Sigmoid colon (tissue), 6 donors: ENCODE measurements at regions not wholly inside any gene's neighbourhood (a gene's known extent, or its start where the extent isn't known, plus 50 kb on each side); places are given as distances from the start of the nearest gene placed in this dataset.

ENCODE experiments used
- DNase-seq: peaks from one replicate; pipeline ENCODE4 v3.0.0-alpha.2; 2019
- H3K27ac ChIP-seq, 4 donors: fragments of 200-600 bp; sonication (generic); one replicate each; pipeline ENCODE4 v1.5.1; 2016 to 2019; ENCODE audit warnings: mild to moderate bottlenecking in 1 of 4
- H3K27me3 ChIP-seq, 3 donors: fragments of 200-600 bp; sonication (generic); one replicate each; pipeline ENCODE4 v1.5.1; 2019; ENCODE audit warnings: mild to moderate bottlenecking in 1 of 3
- H3K36me3 ChIP-seq, 4 donors: fragments of 200-600 bp; sonication (generic); one replicate each; pipeline ENCODE4 v1.5.1; 2016 to 2019
- H3K4me1 ChIP-seq, 4 donors: fragments of 200-600 bp; sonication (generic); one replicate each; pipeline ENCODE4 v1.5.1; 2017 to 2019
- H3K4me3 ChIP-seq, 4 donors: fragments of 200-600 bp; sonication (generic); one replicate each; pipeline ENCODE4 v1.5.1; 2017 to 2019; ENCODE audit warnings: mild to moderate bottlenecking in 2 of 4, moderate library complexity in 1 of 4
- H3K9me3 ChIP-seq, 4 donors: fragments of 200-600 bp in 3 of 4; sonication (generic) in 3 of 4; one replicate each; pipeline versions ENCODE4 v1.5.1 to v1.6.1; 2013 to 2019
- EP300 ChIP-seq, 4 donors: sonication (generic); formaldehyde crosslinking; IDR thresholded peaks; one replicate each; pipeline ENCODE4 v1.6.1; 2017; ENCODE audit warnings: antibody characterized with exemption in 4 of 4
- POLR2A ChIP-seq, 2 donors: fragments of 450-650 bp; IDR thresholded peaks; one replicate each; pipeline ENCODE4 v1.6.1; 2016; ENCODE audit warnings: antibody characterized with exemption in 2 of 2, mild to moderate bottlenecking in 2 of 2, moderate library complexity in 2 of 2
- POLR2AphosphoS5 ChIP-seq, 4 donors: sonication (generic); formaldehyde crosslinking; IDR thresholded peaks; one replicate each; pipeline ENCODE4 v1.6.1; 2017; ENCODE audit warnings: antibody characterized with exemption in 4 of 4
- WGBS, 2 donors: extraction: QIAGEN DNeasy Blood & Tissue Kit; methylation state at CpG; one replicate each; pipeline ENCODE4 v1.1.7; 2013; 5-methylcytosine and 5-hydroxymethylcytosine counted together
- intact Hi-C: fragments of 100-400 bp; cut with DNase I; formaldehyde crosslinking; loops from one replicate; pipeline ENCODE4 v1.15.1; 2023
- TF ChIP-seq, protein P1 (sequence below), 4 experiments: fragments of 450-650 bp in 3 of 4; fragments of 200-600 bp in 1 of 4; IDR thresholded peaks; one replicate each; pipeline ENCODE4 v1.5.1; 2016 to 2019; ENCODE audit warnings: antibody characterized with exemption in 4 of 4, mild to moderate bottlenecking in 3 of 4, moderate library complexity in 2 of 4
- donor health status: healthy with polysubstance abuse.
- donor health status: healthy.

DNA sequence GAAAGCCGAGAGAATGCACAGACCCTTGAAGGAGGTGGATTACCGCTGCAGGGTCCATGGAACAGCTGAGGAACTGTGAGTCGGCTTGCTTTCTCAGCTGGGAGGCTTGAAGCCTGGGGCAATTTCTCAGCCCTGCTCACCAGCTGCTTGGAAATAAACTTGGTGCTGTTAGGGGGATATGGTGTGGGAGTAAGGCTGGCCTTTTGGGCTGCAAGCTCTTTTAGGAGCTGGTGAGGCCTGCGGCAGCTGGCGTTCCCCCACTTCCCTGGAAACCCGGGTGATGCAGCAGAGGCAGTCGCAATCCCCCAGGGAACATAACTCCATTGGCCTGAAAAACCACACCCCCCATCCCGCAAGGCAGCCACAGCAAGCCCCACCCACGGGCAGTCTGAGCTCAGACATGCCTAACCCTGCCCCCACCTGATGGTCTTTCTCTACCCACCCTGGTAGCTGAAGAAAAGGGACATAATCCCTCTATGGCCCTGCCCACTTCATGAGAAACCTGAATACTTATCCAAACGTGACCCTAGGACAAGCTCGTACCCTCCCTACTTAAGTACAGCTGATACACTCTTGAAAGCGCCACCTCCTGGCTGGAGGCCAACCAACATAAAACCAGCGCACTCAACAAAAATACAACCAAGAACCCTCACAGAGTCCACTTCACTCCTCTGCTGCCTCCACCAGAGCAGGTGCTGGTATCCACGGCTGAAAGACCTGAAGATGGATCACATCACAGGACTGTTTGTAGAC is 1995.8 kb downstream of the NCAM2 start:
- no peak for TF ChIP-seq EP300 (IDR thresholded peaks at IDR 0.05)
- no peak for TF ChIP-seq POLR2A (IDR thresholded peaks at IDR 0.05)
- TF ChIP-seq, protein P1, sequence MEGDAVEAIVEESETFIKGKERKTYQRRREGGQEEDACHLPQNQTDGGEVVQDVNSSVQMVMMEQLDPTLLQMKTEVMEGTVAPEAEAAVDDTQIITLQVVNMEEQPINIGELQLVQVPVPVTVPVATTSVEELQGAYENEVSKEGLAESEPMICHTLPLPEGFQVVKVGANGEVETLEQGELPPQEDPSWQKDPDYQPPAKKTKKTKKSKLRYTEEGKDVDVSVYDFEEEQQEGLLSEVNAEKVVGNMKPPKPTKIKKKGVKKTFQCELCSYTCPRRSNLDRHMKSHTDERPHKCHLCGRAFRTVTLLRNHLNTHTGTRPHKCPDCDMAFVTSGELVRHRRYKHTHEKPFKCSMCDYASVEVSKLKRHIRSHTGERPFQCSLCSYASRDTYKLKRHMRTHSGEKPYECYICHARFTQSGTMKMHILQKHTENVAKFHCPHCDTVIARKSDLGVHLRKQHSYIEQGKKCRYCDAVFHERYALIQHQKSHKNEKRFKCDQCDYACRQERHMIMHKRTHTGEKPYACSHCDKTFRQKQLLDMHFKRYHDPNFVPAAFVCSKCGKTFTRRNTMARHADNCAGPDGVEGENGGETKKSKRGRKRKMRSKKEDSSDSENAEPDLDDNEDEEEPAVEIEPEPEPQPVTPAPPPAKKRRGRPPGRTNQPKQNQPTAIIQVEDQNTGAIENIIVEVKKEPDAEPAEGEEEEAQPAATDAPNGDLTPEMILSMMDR (IDR thresholded peaks at IDR 0.05): no peak
- TF ChIP-seq POLR2AphosphoS5 (IDR thresholded peaks at IDR 0.05): no peak
- Histone ChIP-seq H3K27me3 (no peaks in the 10 kb centered on the region), H3K36me3 (no peaks in the 10 kb centered on the region), H3K9me3 (peaks cover 0 to 6% (median 0%) of the 10 kb centered on the region in 4 donors), H3K4me3 (no peak overlapping the region), H3K27ac (no peak overlapping the region), H3K4me1 (no peaks in the 10 kb centered on the region)
- WGBS, 2 donors: 86 to 91% methylated on average over 14 of the region's 14 CpGs
- DNase-seq: no peak
- intact Hi-C loops: no loop called here

DNA sequence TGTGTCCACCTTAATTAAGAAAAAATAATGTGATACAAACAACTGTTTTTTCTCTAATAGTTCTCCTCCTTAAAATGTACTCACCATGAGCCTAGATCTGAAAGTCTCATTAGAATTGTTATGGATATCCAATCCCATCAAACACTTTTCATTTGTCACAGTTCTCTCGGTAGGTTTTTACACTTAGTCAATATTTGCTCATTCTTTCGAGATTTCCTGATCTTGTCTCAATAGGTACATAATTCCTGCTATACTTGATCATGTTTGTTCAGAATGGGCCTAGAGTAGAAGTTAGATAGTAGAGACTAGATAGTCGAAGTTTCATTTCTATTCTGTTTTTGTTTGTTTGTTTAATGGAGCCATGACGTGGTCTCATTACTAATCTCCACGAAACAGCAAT is 2005.7 kb downstream of the NCAM2 start:
- TF ChIP-seq, protein P1 (IDR thresholded peaks at IDR 0.05): no peak
- no peak for TF ChIP-seq EP300 (IDR thresholded peaks at IDR 0.05)
- no peak for TF ChIP-seq POLR2A (IDR thresholded peaks at IDR 0.05)
- TF ChIP-seq POLR2AphosphoS5 (IDR thresholded peaks at IDR 0.05): no peak
- H3K27ac ChIP-seq: no peak overlapping the region
- DNase-seq: no peak
- H3K4me1 ChIP-seq: no peaks in the 10 kb centered on the region
- H3K9me3 ChIP-seq: no peaks in the 10 kb centered on the region
- no peaks in the 10 kb centered on the region for H3K27me3 ChIP-seq
- H3K4me3 ChIP-seq: no peak overlapping the region
- intact Hi-C loops: no loop called here
- 51 to 76% methylated on average over 5 of the region's 5 CpGs for WGBS, 2 donors
- H3K36me3 ChIP-seq: no peaks in the 10 kb centered on the region

DNA sequence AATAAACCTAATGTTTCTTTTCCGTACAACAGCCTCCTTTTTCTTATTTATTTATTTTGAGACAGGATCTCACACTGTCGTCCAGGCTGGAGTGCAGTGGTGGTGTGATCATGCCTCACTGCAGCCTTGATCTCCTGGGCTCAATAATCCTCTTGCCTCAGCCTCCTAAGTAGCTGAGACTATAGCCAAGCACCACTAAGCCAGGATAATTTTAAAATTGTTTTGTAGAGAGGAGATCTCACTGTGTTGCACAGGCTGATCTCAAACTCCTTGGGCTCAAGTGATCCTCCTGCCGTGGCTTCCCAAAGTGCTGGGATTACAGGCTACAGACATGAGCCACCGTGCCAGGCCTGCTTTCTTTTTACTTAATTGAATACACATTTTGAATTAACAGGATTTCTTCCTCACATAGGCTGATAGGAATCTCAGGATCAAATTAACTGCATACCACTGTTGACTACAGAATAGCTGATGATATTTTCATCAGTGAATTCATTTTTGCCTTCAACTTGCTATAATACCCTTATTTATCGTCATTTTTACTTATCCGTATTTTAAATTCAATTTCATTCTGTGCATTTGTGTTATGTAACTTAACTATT is 2010.5 kb downstream of the NCAM2 start:
- DNase-seq: no peak
- intact Hi-C loops: no loop called here
- no peaks in the 10 kb centered on the region for H3K9me3 ChIP-seq
- H3K27ac ChIP-seq: no peak overlapping the region
- 80 to 81% methylated on average over 6 of the region's 6 CpGs for WGBS, 2 donors
- no peaks in the 10 kb centered on the region for H3K36me3 ChIP-seq
- no peaks in the 10 kb centered on the region for H3K4me1 ChIP-seq
- H3K27me3 ChIP-seq: no peaks in the 10 kb centered on the region
- H3K4me3 ChIP-seq: no peak overlapping the region
- no peak for TF ChIP-seq POLR2A (IDR thresholded peaks at IDR 0.05)
- TF ChIP-seq, protein P1 (IDR thresholded peaks at IDR 0.05): no peak
- no peak for TF ChIP-seq EP300 (IDR thresholded peaks at IDR 0.05)
- no peak for TF ChIP-seq POLR2AphosphoS5 (IDR thresholded peaks at IDR 0.05)

DNA sequence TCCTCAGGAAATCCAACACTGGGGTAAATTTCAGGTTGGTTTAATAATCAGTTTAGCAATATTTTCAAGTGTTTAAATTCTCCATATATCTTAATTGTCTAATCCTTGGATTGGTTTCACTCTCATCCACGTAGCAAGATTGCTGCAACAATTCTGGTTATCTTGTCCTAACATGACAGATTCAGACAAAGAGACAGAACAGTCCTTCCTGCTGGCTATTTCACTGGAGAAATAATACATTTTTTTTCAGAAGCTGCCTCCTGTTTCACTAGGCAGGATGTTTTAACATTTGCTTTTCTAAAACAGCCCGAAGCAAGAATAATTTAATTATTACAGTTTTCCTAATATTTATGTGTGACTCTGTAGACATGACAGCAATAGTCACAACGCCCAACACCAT is 2011.2 kb downstream of the NCAM2 start:
- TF ChIP-seq POLR2AphosphoS5 (IDR thresholded peaks at IDR 0.05): no peak
- TF ChIP-seq EP300 (IDR thresholded peaks at IDR 0.05): no peak
- TF ChIP-seq, protein P1 (IDR thresholded peaks at IDR 0.05): no peak
- TF ChIP-seq POLR2A (IDR thresholded peaks at IDR 0.05): no peak
- no peak for DNase-seq
- H3K9me3 ChIP-seq: no peaks in the 10 kb centered on the region
- no peak overlapping the region for H3K27ac ChIP-seq
- 40 to 61% methylated on average over 3 of the region's 3 CpGs for WGBS, 2 donors
- no peaks in the 10 kb centered on the region for H3K4me1 ChIP-seq
- no peaks in the 10 kb centered on the region for H3K27me3 ChIP-seq
- intact Hi-C loops: no loop called here
- H3K4me3 ChIP-seq: no peak overlapping the region
- H3K36me3 ChIP-seq: no peaks in the 10 kb centered on the region
